ENCODE measurements at regions not wholly inside any gene's neighbourhood (a gene's known extent, or its start where the extent isn't known, plus 50 kb on each side); places are given as distances from the start of the nearest gene placed in this dataset.

- Histone ChIP-seq H3K4me3 (no peak overlapping the region), H3K36me3 (no peaks in the 10 kb centered on the region), H3K9me3 (no peaks in the 10 kb centered on the region), H3K4me1 (no peaks in the 10 kb centered on the region), H3K27ac (no peak overlapping the region), H3K27me3 (no peaks in the 10 kb centered on the region)
- intact Hi-C loops (cut with DNase I), result no loop called here
- no peak for DNase-seq
- TF ChIP-seq, protein P1, sequence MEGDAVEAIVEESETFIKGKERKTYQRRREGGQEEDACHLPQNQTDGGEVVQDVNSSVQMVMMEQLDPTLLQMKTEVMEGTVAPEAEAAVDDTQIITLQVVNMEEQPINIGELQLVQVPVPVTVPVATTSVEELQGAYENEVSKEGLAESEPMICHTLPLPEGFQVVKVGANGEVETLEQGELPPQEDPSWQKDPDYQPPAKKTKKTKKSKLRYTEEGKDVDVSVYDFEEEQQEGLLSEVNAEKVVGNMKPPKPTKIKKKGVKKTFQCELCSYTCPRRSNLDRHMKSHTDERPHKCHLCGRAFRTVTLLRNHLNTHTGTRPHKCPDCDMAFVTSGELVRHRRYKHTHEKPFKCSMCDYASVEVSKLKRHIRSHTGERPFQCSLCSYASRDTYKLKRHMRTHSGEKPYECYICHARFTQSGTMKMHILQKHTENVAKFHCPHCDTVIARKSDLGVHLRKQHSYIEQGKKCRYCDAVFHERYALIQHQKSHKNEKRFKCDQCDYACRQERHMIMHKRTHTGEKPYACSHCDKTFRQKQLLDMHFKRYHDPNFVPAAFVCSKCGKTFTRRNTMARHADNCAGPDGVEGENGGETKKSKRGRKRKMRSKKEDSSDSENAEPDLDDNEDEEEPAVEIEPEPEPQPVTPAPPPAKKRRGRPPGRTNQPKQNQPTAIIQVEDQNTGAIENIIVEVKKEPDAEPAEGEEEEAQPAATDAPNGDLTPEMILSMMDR (IDR thresholded peaks at IDR 0.05), result no peak
- 82 to 84% methylated on average over 3 of the region's 3 CpGs for WGBS, 2 donors
Observed at GRCh38 chr3:116873142-116873541, 163.6 kb downstream of the TUSC7 start.

- Histone ChIP-seq H3K27ac (no peak overlapping the region), H3K4me3 (no peak overlapping the region), H3K4me1 (no peaks in the 10 kb centered on the region), H3K27me3 (no peaks in the 10 kb centered on the region), H3K9me3 (no peaks in the 10 kb centered on the region), H3K36me3 (no peaks in the 10 kb centered on the region)
- no peak for TF ChIP-seq POLR2A (IDR thresholded peaks at IDR 0.05)
- TF ChIP-seq, protein P1 (IDR thresholded peaks at IDR 0.05), result no peak
- WGBS, 2 donors, result 57 to 87% methylated on average over 1 to 3 of the region's 3 CpGs
- intact Hi-C loops (cut with DNase I), result no loop called here
- DNase-seq, result no peak
Observed at GRCh38 chr3:116877968-116878367, 168.4 kb downstream of the TUSC7 start.

GRCh38 chr3:116886202-116886893 is 176.8 kb downstream of the TUSC7 start:
- TF ChIP-seq, protein P1 (IDR thresholded peaks at IDR 0.05), result no peak
- TF ChIP-seq POLR2A (IDR thresholded peaks at IDR 0.05), result no peak
- 50 to 57% methylated on average over 4 of the region's 4 CpGs for WGBS, 2 donors
- intact Hi-C loops (cut with DNase I), result no loop called here

GRCh38 chr3:116896116-116896515 is 186.5 kb downstream of the TUSC7 start:
- H3K4me1 ChIP-seq, result no peaks in the 10 kb centered on the region
- no peak for DNase-seq
- TF ChIP-seq, protein P1 (IDR thresholded peaks at IDR 0.05), result no peak
- no peak for TF ChIP-seq POLR2A (IDR thresholded peaks at IDR 0.05)

More at GRCh38 chr3:116886202-116886893, 176.8 kb downstream of the TUSC7 start:
- Histone ChIP-seq H3K9me3 (no peaks in the 10 kb centered on the region), H3K27me3 (no peaks in the 10 kb centered on the region), H3K27ac (no peak overlapping the region), H3K4me1 (no peaks in the 10 kb centered on the region), H3K4me3 (no peak overlapping the region), H3K36me3 (no peaks in the 10 kb centered on the region)
- no peak for DNase-seq

DNA sequence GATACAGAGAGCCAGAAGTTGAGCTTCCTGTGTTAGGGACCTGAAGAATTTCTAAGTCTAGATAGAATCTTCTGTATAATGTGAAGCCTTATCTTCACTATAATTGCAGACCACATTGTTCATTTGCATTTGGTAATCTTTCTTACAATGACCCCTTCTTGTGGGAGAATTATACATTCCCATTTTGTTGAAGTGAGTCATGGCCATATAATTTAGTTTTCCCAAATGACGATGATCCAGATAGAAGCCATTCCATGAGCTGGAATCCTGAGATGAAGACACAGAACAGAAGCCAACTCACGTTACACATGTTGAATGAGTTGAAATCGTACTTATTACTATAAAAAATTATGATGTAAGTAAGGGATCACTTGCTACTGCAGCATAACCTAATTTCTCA is 187.8 kb downstream of the TUSC7 start:
- Histone ChIP-seq H3K27ac (no peak overlapping the region), H3K9me3 (no peaks in the 10 kb centered on the region), H3K4me3 (no peak overlapping the region), H3K4me1 (no peaks in the 10 kb centered on the region), H3K36me3 (no peaks in the 10 kb centered on the region), H3K27me3 (no peaks in the 10 kb centered on the region)
- TF ChIP-seq POLR2A (IDR thresholded peaks at IDR 0.05), result no peak
- TF ChIP-seq, protein P1 (IDR thresholded peaks at IDR 0.05), result no peak
- WGBS, 2 donors, result 73 to 79% methylated on average over 3 of the region's 3 CpGs
- DNase-seq, result no peak
- intact Hi-C loops (cut with DNase I), result no loop called here

More at GRCh38 chr3:116896116-116896515, 186.5 kb downstream of the TUSC7 start:
- intact Hi-C loops (cut with DNase I), result no loop called here
- 44 to 61% methylated on average over 2 of the region's 2 CpGs for WGBS, 2 donors
- H3K27me3 ChIP-seq, result no peaks in the 10 kb centered on the region
- no peak overlapping the region for H3K4me3 ChIP-seq
- H3K27ac ChIP-seq, result no peak overlapping the region
- no peaks in the 10 kb centered on the region for H3K9me3 ChIP-seq
- no peaks in the 10 kb centered on the region for H3K36me3 ChIP-seq
